ENCODE measurements at regions not wholly inside any gene's neighbourhood (a gene's known extent, or its start where the extent isn't known, plus 50 kb on each side); places are given as distances from the start of the nearest gene placed in this dataset.

DNA sequence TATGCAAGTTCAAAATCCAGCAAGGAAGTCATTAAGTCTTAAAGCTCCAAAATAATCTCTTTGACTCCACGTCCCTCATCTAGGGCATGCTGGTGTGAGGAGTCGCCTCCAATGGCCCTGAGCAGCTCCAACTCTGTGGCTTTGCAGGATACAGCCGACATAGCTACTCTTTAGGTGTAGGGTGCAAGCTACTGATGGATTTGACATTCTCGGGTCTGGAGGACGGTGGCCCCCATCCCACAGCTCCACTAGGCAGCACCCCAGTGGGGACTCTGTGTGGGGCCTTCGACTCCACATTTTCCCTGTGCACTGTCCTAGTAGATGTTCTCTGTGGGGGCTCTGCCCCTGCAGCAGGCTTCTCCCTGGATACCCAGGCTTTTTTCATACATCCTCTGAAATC lies 333.2 kb upstream of the FGF13 start:
- no peaks in the 10 kb centered on the region for H3K4me1 ChIP-seq
- DNase-seq (ENCODE audit: low spot score in 2 of 2), result no peak
- intact Hi-C loops (cut with DNase I), result no loop called here
- H3K4me3 ChIP-seq, result no peak overlapping the region
- H3K9me3 ChIP-seq, result no peaks in the 10 kb centered on the region
- TF ChIP-seq, protein P1, sequence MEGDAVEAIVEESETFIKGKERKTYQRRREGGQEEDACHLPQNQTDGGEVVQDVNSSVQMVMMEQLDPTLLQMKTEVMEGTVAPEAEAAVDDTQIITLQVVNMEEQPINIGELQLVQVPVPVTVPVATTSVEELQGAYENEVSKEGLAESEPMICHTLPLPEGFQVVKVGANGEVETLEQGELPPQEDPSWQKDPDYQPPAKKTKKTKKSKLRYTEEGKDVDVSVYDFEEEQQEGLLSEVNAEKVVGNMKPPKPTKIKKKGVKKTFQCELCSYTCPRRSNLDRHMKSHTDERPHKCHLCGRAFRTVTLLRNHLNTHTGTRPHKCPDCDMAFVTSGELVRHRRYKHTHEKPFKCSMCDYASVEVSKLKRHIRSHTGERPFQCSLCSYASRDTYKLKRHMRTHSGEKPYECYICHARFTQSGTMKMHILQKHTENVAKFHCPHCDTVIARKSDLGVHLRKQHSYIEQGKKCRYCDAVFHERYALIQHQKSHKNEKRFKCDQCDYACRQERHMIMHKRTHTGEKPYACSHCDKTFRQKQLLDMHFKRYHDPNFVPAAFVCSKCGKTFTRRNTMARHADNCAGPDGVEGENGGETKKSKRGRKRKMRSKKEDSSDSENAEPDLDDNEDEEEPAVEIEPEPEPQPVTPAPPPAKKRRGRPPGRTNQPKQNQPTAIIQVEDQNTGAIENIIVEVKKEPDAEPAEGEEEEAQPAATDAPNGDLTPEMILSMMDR (IDR thresholded peaks at IDR 0.05), result no peak
- H3K27ac ChIP-seq, result no peak overlapping the region
- H3K36me3 ChIP-seq, result no peaks in the 10 kb centered on the region
- no peaks in the 10 kb centered on the region for H3K27me3 ChIP-seq

- no peaks in the 10 kb centered on the region for H3K9me3 ChIP-seq
- TF ChIP-seq, protein P1 (IDR thresholded peaks at IDR 0.05), result no peak
- no peaks in the 10 kb centered on the region for H3K36me3 ChIP-seq
- H3K27me3 ChIP-seq, result no peaks in the 10 kb centered on the region
- H3K4me1 ChIP-seq, result no peaks in the 10 kb centered on the region
- intact Hi-C loops (cut with DNase I), result no loop called here
- H3K4me3 ChIP-seq, result no peak overlapping the region
- no peak overlapping the region for H3K27ac ChIP-seq
- no peak for DNase-seq (ENCODE audit: low spot score in 2 of 2)
Measured at GRCh38 chrX:139039041-139039440, 327.5 kb upstream of the FGF13 start.

DNA sequence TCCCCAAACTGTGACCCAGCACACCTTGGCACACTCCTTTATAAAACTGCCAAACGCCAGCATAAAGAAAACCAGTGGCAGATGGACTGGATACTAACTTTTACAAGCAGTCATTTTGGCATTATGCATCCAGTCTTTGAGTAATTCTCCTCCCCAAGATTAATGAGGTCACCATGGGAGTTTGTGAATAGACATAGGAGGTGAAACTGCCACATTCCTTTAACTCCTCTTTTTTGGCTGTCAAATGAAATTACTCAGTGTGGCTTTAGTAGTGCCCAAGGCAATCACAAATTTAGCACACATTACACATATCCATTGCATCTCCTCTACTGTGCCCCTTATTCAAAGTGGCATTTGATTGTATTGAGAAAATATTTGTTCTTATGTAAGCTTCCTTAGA lies 315.3 kb upstream of the FGF13 start:
- no peak overlapping the region for H3K4me3 ChIP-seq
- TF ChIP-seq, protein P1 (IDR thresholded peaks at IDR 0.05), result no peak
- H3K9me3 ChIP-seq, result no peaks in the 10 kb centered on the region
- no peaks in the 10 kb centered on the region for H3K4me1 ChIP-seq
- intact Hi-C loops (cut with DNase I), result no loop called here
- H3K36me3 ChIP-seq, result no peaks in the 10 kb centered on the region
- no peak for DNase-seq (ENCODE audit: low spot score in 2 of 2)
- no peak overlapping the region for H3K27ac ChIP-seq
- no peaks in the 10 kb centered on the region for H3K27me3 ChIP-seq

- TF ChIP-seq, protein P1 (IDR thresholded peaks at IDR 0.05), result no peak
- intact Hi-C loops (cut with DNase I), result no loop called here
- H3K9me3 ChIP-seq, result no peaks in the 10 kb centered on the region
- H3K27ac ChIP-seq, result no peak overlapping the region
- H3K4me1 ChIP-seq, result no peaks in the 10 kb centered on the region
- no peaks in the 10 kb centered on the region for H3K36me3 ChIP-seq
- no peak overlapping the region for H3K4me3 ChIP-seq
- no peak for DNase-seq (ENCODE audit: low spot score in 2 of 2)
- H3K27me3 ChIP-seq, result no peaks in the 10 kb centered on the region
Measured at GRCh38 chrX:139026406-139026805, 314.9 kb upstream of the FGF13 start.

DNA sequence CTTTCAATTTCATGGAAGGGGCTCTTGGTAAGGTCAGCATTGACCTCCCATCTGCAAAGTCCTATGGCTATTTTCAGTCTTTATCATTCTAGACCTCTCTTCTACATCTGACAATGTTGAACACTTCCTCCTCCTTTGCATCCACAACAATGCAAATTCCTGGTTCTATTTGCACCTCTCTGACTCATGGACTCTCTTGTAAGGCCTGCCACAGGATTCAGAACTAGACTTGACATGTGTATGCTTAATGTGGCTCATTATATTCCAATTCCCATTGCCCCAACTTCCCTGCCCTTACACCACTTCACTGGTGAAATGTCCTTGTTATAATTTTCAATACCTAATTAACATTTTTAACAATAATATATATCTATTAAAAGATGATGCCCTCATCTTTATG lies 314.3 kb upstream of the FGF13 start:
- TF ChIP-seq, protein P1 (IDR thresholded peaks at IDR 0.05), result no peak
- no peak for DNase-seq (ENCODE audit: low spot score in 2 of 2)
- H3K27ac ChIP-seq, result no peak overlapping the region
- H3K4me3 ChIP-seq, result no peak overlapping the region
- H3K36me3 ChIP-seq, result no peaks in the 10 kb centered on the region
- H3K9me3 ChIP-seq, result no peaks in the 10 kb centered on the region
- intact Hi-C loops (cut with DNase I), result no loop called here
- H3K27me3 ChIP-seq, result no peaks in the 10 kb centered on the region
- H3K4me1 ChIP-seq, result no peaks in the 10 kb centered on the region

DNA sequence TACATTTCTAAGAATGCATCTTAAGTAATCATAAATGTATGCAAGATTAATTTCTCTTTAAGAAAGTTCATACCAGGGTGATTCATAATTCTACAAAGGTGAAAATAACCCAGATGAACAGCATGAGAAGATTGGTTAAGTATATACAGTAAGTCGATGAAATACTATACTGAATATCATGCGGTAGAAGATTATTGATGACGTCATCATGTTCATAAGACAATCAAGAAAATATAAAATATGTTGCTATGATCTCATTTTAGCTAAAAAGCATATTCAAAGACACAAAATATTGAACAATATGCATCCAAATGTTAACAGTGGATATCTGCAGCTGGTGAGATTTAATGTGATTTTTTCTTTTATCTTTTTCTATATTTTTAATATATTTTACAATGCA lies 312.0 kb upstream of the FGF13 start:
- no peak for DNase-seq (ENCODE audit: low spot score in 2 of 2)
- H3K27me3 ChIP-seq, result no peaks in the 10 kb centered on the region
- no peaks in the 10 kb centered on the region for H3K9me3 ChIP-seq
- no peaks in the 10 kb centered on the region for H3K4me1 ChIP-seq
- TF ChIP-seq, protein P1 (IDR thresholded peaks at IDR 0.05), result no peak
- H3K27ac ChIP-seq, result no peak overlapping the region
- intact Hi-C loops (cut with DNase I), result no loop called here
- H3K36me3 ChIP-seq, result no peaks in the 10 kb centered on the region
- H3K4me3 ChIP-seq, result no peak overlapping the region
